Upper lobe of left lung (tissue), 6 donors: ENCODE measurements at regions not wholly inside any gene's neighbourhood (a gene's known extent, or its start where the extent isn't known, plus 50 kb on each side); places are given as distances from the start of the nearest gene placed in this dataset.

ENCODE experiments used
- ATAC-seq, 2 donors: fragments of 200-7000 bp; cut with Tn5 transposase; one replicate each; pipeline ENCODE4 v1.9.1; 2022; ENCODE audit warnings: mild to moderate bottlenecking in 2 of 2, moderate library complexity in 2 of 2; ENCODE audit not compliant: low FRiP score in 2 of 2
- DNase-seq, 2 donors: peaks; one replicate each; pipeline ENCODE4 v3.0.0-alpha.2; 2019 to 2020
- H3K27ac ChIP-seq, 4 donors: fragments of 200-600 bp; sonication (generic); one replicate each; pipeline ENCODE4 v1.5.1; 2016 to 2019
- H3K27me3 ChIP-seq, 4 donors: fragments of 200-600 bp; sonication (generic); one replicate each; pipeline ENCODE4 v1.5.1; 2017 to 2019
- H3K36me3 ChIP-seq, 4 donors: fragments of 200-600 bp; sonication (generic); one replicate each; pipeline ENCODE4 v1.5.1; 2016 to 2019
- H3K4me1 ChIP-seq, 4 donors: fragments of 200-600 bp; sonication (generic); one replicate each; pipeline ENCODE4 v1.5.1; 2018 to 2019
- H3K4me3 ChIP-seq, 4 donors: fragments of 200-600 bp; sonication (generic); one replicate each; pipeline ENCODE4 v1.5.1; 2017 to 2019; ENCODE audit warnings: mild to moderate bottlenecking in 2 of 4, moderate library complexity in 1 of 4
- H3K9me3 ChIP-seq, 4 donors: fragments of 200-600 bp; sonication (generic); one replicate each; pipeline ENCODE4 v1.5.1; 2018 to 2019
- EP300 ChIP-seq, 4 donors: sonication (generic); formaldehyde crosslinking; IDR thresholded peaks; one replicate each; pipeline ENCODE4 v1.5.1; 2017; ENCODE audit warnings: antibody characterized with exemption in 4 of 4, control low read depth in 2 of 4
- POLR2A ChIP-seq, 4 donors: fragments of 450-650 bp; IDR thresholded peaks; one replicate each; pipeline ENCODE4 v1.5.1; 2016 to 2017; ENCODE audit warnings: antibody characterized with exemption in 4 of 4, mild to moderate bottlenecking in 2 of 4
- POLR2AphosphoS5 ChIP-seq, 2 donors: sonication (generic); formaldehyde crosslinking; IDR thresholded peaks; one replicate each; pipeline ENCODE4 v1.5.1; 2017; ENCODE audit warnings: antibody characterized with exemption in 2 of 2
- WGBS, 2 donors: methylation state at CpG; one replicate each; pipeline ENCODE4 v1.1.5; 2017 to 2018; 5-methylcytosine and 5-hydroxymethylcytosine counted together
- TF ChIP-seq, protein P1 (sequence below), 6 experiments: fragments of 450-650 bp in 4 of 6; fragments of 200-600 bp in 2 of 6; sonication (generic) in 2 of 6; IDR thresholded peaks; one replicate each; pipeline ENCODE4 v1.5.1; 2016 to 2019; ENCODE audit warnings: antibody characterized with exemption in 6 of 6
- donor health status: DM: no; HTN: no; CAD: no; lungs with moderate emphysema.
- donor health status: DM: no; HTN: yes; CAD: no; lungs with severe emphysema.

GRCh38 chr20:7760247-7761031 lies 179.8 kb downstream of the HAO1 start:
- ATAC-seq (no peak), DNase-seq (no peak)
- H3K27ac ChIP-seq: no peak overlapping the region
- no peaks in the 10 kb centered on the region for H3K36me3 ChIP-seq
- H3K4me3 ChIP-seq: no peak overlapping the region
- no peaks in the 10 kb centered on the region for H3K9me3 ChIP-seq
- no peaks in the 10 kb centered on the region for H3K4me1 ChIP-seq
- TF ChIP-seq POLR2AphosphoS5 (IDR thresholded peaks at IDR 0.05) (no peak), POLR2A (IDR thresholded peaks at IDR 0.05) (no peak), EP300 (IDR thresholded peaks at IDR 0.05) (no peak)
- TF ChIP-seq, protein P1, sequence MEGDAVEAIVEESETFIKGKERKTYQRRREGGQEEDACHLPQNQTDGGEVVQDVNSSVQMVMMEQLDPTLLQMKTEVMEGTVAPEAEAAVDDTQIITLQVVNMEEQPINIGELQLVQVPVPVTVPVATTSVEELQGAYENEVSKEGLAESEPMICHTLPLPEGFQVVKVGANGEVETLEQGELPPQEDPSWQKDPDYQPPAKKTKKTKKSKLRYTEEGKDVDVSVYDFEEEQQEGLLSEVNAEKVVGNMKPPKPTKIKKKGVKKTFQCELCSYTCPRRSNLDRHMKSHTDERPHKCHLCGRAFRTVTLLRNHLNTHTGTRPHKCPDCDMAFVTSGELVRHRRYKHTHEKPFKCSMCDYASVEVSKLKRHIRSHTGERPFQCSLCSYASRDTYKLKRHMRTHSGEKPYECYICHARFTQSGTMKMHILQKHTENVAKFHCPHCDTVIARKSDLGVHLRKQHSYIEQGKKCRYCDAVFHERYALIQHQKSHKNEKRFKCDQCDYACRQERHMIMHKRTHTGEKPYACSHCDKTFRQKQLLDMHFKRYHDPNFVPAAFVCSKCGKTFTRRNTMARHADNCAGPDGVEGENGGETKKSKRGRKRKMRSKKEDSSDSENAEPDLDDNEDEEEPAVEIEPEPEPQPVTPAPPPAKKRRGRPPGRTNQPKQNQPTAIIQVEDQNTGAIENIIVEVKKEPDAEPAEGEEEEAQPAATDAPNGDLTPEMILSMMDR (IDR thresholded peaks at IDR 0.05): no peak
- H3K27me3 ChIP-seq: no peaks in the 10 kb centered on the region
- 73% methylated on average over 1 of the region's 1 CpG for WGBS, 2 donors

GRCh38 chr20:7765221-7765620 lies 175.0 kb downstream of the HAO1 start:
- H3K4me1 ChIP-seq: no peaks in the 10 kb centered on the region
- H3K9me3 ChIP-seq: no peaks in the 10 kb centered on the region
- H3K4me3 ChIP-seq: no peak overlapping the region
- H3K27ac ChIP-seq: no peak overlapping the region
- ATAC-seq (no peak), DNase-seq (no peak)
- no peak for TF ChIP-seq EP300 (IDR thresholded peaks at IDR 0.05)
- TF ChIP-seq, protein P1 (IDR thresholded peaks at IDR 0.05): no peak
- no peak for TF ChIP-seq POLR2AphosphoS5 (IDR thresholded peaks at IDR 0.05)
- TF ChIP-seq POLR2A (IDR thresholded peaks at IDR 0.05): no peak
- 52% methylated on average over 2 of the region's 2 CpGs for WGBS, 2 donors
- H3K27me3 ChIP-seq: no peaks in the 10 kb centered on the region
- H3K36me3 ChIP-seq: no peaks in the 10 kb centered on the region

DNA sequence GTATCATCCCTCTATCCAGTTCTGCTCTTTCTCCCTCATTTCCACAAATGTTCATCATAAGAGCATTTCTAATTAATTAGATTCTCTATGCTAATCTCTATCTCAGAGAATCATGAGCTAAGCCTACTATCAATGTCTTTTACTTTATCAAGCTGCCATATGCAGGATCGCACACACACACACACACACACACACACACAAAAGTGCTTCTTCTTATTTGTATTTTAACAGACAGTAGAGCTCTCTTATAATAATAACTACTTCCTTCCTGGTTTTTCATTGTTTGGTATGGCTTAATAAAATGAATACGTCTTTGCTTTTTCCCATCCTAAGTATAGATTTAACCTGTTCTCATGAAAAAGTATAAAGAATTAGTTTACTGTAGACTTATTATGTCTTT lies 170.2 kb downstream of the HAO1 start:
- H3K9me3 ChIP-seq: no peaks in the 10 kb centered on the region
- H3K27ac ChIP-seq: no peak overlapping the region
- 52 to 72% methylated on average over 2 of the region's 2 CpGs for WGBS, 2 donors
- H3K27me3 ChIP-seq: no peaks in the 10 kb centered on the region
- H3K4me1 ChIP-seq: no peaks in the 10 kb centered on the region
- no peak for DNase-seq
- no peaks in the 10 kb centered on the region for H3K36me3 ChIP-seq
- TF ChIP-seq POLR2A (IDR thresholded peaks at IDR 0.05): no peak
- H3K4me3 ChIP-seq: no peak overlapping the region
- no peak for ATAC-seq

DNA sequence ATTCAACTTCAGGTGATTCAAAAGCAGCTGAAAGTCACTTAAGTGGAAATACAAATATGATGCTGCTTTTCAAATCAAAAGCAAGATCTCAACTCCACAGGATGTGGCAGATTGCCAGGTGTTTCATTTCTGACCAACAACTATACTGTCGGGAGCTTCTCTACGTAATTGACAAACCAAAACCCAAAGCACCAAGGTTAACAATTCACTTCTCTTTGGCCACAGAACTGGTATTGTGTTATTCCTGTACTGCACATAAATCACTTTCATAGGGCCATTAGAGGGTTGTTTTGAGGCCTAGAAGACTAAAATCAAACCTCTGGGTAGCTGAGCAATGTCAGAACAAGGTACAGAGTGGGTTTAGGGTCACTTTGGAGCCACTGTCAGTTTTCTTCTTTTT lies 169.7 kb downstream of the HAO1 start:
- no peaks in the 10 kb centered on the region for H3K9me3 ChIP-seq
- no peaks in the 10 kb centered on the region for H3K27me3 ChIP-seq
- no peak for ATAC-seq
- no peaks in the 10 kb centered on the region for H3K4me1 ChIP-seq
- no peaks in the 10 kb centered on the region for H3K36me3 ChIP-seq
- no peak for TF ChIP-seq POLR2AphosphoS5 (IDR thresholded peaks at IDR 0.05)
- TF ChIP-seq, protein P1 (IDR thresholded peaks at IDR 0.05): no peak
- TF ChIP-seq EP300 (IDR thresholded peaks at IDR 0.05): no peak
- TF ChIP-seq POLR2A (IDR thresholded peaks at IDR 0.05): no peak
- DNase-seq: no peak
- WGBS, 2 donors: 27 to 53% methylated on average over 2 of the region's 2 CpGs
- no peak overlapping the region for H3K27ac ChIP-seq
- H3K4me3 ChIP-seq: no peak overlapping the region

DNA sequence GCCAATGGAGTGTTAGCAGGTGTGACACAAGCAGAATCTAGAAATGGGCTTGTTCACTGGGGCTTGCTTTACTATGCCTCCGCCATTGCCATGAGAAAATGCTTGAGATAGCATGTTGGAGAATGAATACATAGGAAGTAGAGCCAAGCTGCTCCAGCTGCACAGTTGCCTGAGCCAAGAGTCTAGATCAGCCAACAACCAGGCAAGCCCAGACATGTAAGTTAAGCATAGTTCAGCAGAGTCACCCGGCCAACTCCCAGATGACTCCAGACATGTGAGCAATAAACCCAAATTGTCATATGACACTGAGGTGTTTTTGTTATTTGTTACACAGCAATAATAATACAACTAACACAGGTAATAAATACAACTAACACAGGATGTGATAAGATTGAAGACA lies 167.9 kb downstream of the HAO1 start:
- Histone ChIP-seq H3K9me3 (peaks cover 0 to 7% (median 0%) of the 10 kb centered on the region in 4 donors), H3K27ac (no peak overlapping the region), H3K4me3 (no peak overlapping the region), H3K27me3 (no peaks in the 10 kb centered on the region), H3K36me3 (no peaks in the 10 kb centered on the region), H3K4me1 (no peaks in the 10 kb centered on the region)
- 68 to 93% methylated on average over 2 of the region's 2 CpGs for WGBS, 2 donors
- TF ChIP-seq, protein P1 (IDR thresholded peaks at IDR 0.05): no peak
- TF ChIP-seq POLR2AphosphoS5 (IDR thresholded peaks at IDR 0.05): no peak
- no peak for TF ChIP-seq POLR2A (IDR thresholded peaks at IDR 0.05)
- no peak for TF ChIP-seq EP300 (IDR thresholded peaks at IDR 0.05)
- ATAC-seq (peak in 1 of 2 donors; percentile 35), DNase-seq (no peak)
